ENCODE measurements at regions not wholly inside any gene's neighbourhood (a gene's known extent, or its start where the extent isn't known, plus 50 kb on each side); places are given as distances from the start of the nearest gene placed in this dataset.

DNA sequence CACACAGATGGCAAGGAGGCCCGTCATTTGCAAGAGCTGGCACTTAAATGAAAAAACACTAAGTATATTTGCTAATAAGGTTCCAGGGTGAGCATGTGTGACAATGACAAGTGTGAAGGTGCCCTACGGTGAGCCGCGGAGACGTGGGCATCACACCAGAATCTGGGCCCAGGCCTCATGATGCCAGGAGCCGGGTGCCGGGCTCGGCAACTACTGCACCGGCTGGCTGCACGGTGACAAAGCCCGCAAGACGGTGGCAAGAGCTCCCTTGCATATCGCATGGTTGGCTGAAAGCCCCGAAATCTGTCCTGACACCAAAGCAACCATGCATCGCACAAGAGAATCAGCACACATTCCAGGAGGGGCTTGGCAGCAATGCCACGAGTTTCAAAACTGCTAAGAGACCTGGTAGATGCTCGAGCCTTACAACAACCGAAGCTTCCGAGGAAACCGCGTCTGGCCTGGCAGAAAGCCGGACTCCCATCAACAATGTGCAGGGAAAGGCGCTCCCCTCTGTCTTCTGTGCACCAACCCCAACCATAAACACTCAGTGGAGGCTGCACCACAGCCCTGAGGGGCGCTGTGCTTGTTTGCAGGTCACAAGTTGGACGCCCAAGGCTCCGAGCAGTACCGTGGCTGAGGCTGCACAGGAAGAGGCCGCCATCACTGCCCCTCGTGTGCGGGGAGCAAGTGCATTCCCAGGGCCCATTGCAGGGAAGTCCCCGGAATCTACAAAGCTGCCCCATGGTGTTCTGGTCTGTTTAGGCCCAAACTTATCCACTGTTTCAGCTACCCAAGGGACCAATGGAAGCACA lies 339.7 kb downstream of the CTTN start:
- no peak overlapping the region for H3K4me3 ChIP-seq (ENCODE audit: low read length)
- no peak for DNase-seq (ENCODE audit: low read depth)
- no peak for TF ChIP-seq CTCF (conservative IDR thresholded peaks at IDR 0.05; ENCODE audit: low read length)

DNA sequence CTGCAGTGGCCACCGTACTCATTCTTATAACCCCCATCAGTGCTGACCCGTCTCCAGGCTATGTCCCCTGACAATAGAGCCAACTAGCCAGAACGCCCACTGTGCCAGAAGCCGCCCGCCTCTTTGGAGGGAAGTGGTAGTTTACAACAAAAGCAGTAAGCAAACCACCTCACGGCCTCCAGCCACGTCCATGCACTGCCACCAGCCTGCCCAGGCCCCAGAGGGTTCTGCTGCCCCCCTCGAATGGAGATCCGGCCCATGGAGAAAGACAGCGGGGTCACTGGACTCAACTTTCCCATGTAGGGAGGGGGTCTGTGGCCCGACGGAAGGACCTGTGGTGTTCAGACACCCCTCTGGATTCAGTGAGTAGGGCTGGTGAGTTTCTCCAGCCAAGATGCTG lies 340.3 kb downstream of the CTTN start:
- no peak for TF ChIP-seq CTCF (conservative IDR thresholded peaks at IDR 0.05; ENCODE audit: low read length)
- DNase-seq (ENCODE audit: low read depth): no peak
- no peak overlapping the region for H3K4me3 ChIP-seq (ENCODE audit: low read length)

- no peak overlapping the region for H3K4me3 ChIP-seq (ENCODE audit: low read length)
- DNase-seq (ENCODE audit: low read depth): no peak
- TF ChIP-seq CTCF (conservative IDR thresholded peaks at IDR 0.05; ENCODE audit: low read length): no peak
Observed at GRCh38 chr11:70739091-70739490, 340.8 kb downstream of the CTTN start.

DNA sequence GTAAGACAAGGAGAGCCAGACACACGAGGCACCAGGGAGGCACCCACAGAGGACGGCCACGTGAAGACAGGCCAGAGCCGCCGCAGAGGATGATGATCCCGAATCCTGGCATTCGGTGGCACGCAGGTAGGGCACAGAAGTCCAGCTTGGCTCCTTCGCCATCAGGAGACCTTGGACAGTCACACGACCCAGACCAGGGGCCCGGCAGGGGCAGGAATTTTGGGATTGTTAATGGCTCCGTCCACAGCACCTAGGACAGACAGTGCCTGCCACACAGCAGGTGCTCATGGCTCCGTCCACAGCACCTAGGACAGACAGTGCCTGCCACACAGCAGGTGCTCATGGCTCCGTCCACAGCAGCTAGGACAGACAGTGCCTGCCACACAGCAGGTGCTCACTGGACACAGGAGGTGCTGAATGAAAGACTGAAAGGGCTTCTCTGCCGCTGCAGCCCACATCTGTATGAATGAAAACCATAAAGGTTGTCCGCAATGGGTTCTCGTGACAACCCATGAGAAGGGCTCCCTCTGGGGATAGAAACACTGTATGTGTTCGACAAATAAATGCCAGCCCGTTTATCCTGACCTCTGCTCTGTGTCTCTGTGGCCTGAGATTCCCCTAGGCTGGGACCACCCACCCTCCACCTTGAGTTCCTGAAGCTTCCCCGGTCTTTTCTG lies 341.6 kb downstream of the CTTN start:
- no peak for DNase-seq (ENCODE audit: low read depth)
- no peak for TF ChIP-seq CTCF (conservative IDR thresholded peaks at IDR 0.05; ENCODE audit: low read length)

GRCh38 chr11:70740488-70740851 lies 342.1 kb downstream of the CTTN start:
- no peak overlapping the region for H3K4me3 ChIP-seq (ENCODE audit: low read length)
- no peak for TF ChIP-seq CTCF (conservative IDR thresholded peaks at IDR 0.05; ENCODE audit: low read length)
- DNase-seq (ENCODE audit: low read depth): no peak

More for the DNA sequence above, 341.6 kb downstream of the CTTN start:
- H3K4me3 ChIP-seq (ENCODE audit: low read length): no peak overlapping the region

- no peak overlapping the region for H3K4me3 ChIP-seq (ENCODE audit: low read length)
- no peak for TF ChIP-seq CTCF (conservative IDR thresholded peaks at IDR 0.05; ENCODE audit: low read length)
- no peak for DNase-seq (ENCODE audit: low read depth)
Observed at GRCh38 chr11:70741085-70741484, 342.8 kb downstream of the CTTN start.
